GM23338 (cell line): ENCODE measurements at regions not wholly inside any gene's neighbourhood (a gene's known extent, or its start where the extent isn't known, plus 50 kb on each side); places are given as distances from the start of the nearest gene placed in this dataset.

ENCODE experiments used
- CREB1 ChIP-seq: fragments of 250-450 bp; sonication (Bioruptor Pico); IDR thresholded peaks from 2 replicates; pipeline ENCODE4 v1.5.0; 2020; ENCODE audit warnings: low read depth, mild to moderate bottlenecking, moderate library complexity
- CTCF ChIP-seq, 2 experiments: fragments of 200-600 bp in 1 of 2; sonication (generic) in 1 of 2; conservative IDR thresholded peaks; 2 replicates each; pipeline versions ENCODE4 v1.5.1 to v1.6.1; 2016 to 2017; ENCODE audit warnings: antibody characterized with exemption in 2 of 2, low read depth in 2 of 2, mild to moderate bottlenecking in 2 of 2, moderate library complexity in 1 of 2
- EZH2 ChIP-seq: fragments of 200-600 bp; sonication (generic); IDR thresholded peaks from one replicate; pipeline ENCODE4 v1.8.0; 2017; ENCODE audit warnings: antibody characterized with exemption, mild to moderate bottlenecking, low read depth; ENCODE audit not compliant: unreplicated experiment
- EZH2phosphoT487 ChIP-seq: fragments of 200-600 bp; sonication (generic); IDR thresholded peaks from one replicate; pipeline ENCODE4 v1.8.1; 2018; ENCODE audit warnings: antibody characterized with exemption; ENCODE audit not compliant: unreplicated experiment
- JUNB ChIP-seq: IDR thresholded peaks from one replicate; pipeline ENCODE4 v1.6.1; 2016; ENCODE audit warnings: antibody characterized with exemption; ENCODE audit not compliant: unreplicated experiment
- POLR2AphosphoS5 ChIP-seq: IDR thresholded peaks from 2 replicates; pipeline ENCODE4 v1.6.1; 2016; ENCODE audit warnings: antibody characterized with exemption, low read depth
- ZNF114 ChIP-seq: fragments of 250-450 bp; sonication (Bioruptor Pico); IDR thresholded peaks from 2 replicates; pipeline ENCODE4 v1.5.0; 2020; ENCODE audit warnings: mild to moderate bottlenecking, moderate library complexity
- ZNF462 ChIP-seq: fragments of 250-450 bp; sonication (Bioruptor Pico); IDR thresholded peaks from 2 replicates; pipeline ENCODE4 v1.5.0; 2020; ENCODE audit warnings: mild to moderate bottlenecking, moderate library complexity
- TF ChIP-seq, protein P1 (sequence below): IDR thresholded peaks from one replicate; pipeline ENCODE4 v1.6.1; 2018; ENCODE audit warnings: antibody characterized with exemption; ENCODE audit not compliant: unreplicated experiment
- TF ChIP-seq, protein P2 (sequence below): IDR thresholded peaks from 2 replicates; pipeline ENCODE4 v1.6.1; 2016; ENCODE audit warnings: antibody characterized with exemption

DNA sequence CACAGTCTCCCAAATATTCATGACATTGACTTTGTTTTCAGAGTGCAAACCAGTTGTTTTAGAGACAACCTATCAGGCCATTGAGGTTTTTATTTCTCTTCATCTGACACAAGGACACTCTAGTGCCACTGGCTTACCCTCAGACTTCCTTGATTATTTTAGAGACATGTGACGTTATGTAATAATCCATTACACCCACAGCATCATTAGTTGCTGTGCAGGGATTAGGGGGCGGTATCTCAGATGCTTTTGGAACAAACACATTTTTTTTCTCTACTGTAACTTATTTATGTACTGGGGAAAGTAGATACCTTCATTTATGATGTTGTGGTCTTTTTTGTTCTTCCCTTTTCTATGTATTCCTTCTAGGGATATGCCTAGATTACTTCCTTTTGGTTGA lies 2293.1 kb downstream of the PCDH7 start:
- TF ChIP-seq CTCF (conservative IDR thresholded peaks at IDR 0.05; ENCODE audit: low read depth in 2 of 2) = no peak
- TF ChIP-seq EZH2 = no peak
- TF ChIP-seq EZH2phosphoT487 = no peak
- TF ChIP-seq ZNF114 = no peak
- TF ChIP-seq, protein P1, sequence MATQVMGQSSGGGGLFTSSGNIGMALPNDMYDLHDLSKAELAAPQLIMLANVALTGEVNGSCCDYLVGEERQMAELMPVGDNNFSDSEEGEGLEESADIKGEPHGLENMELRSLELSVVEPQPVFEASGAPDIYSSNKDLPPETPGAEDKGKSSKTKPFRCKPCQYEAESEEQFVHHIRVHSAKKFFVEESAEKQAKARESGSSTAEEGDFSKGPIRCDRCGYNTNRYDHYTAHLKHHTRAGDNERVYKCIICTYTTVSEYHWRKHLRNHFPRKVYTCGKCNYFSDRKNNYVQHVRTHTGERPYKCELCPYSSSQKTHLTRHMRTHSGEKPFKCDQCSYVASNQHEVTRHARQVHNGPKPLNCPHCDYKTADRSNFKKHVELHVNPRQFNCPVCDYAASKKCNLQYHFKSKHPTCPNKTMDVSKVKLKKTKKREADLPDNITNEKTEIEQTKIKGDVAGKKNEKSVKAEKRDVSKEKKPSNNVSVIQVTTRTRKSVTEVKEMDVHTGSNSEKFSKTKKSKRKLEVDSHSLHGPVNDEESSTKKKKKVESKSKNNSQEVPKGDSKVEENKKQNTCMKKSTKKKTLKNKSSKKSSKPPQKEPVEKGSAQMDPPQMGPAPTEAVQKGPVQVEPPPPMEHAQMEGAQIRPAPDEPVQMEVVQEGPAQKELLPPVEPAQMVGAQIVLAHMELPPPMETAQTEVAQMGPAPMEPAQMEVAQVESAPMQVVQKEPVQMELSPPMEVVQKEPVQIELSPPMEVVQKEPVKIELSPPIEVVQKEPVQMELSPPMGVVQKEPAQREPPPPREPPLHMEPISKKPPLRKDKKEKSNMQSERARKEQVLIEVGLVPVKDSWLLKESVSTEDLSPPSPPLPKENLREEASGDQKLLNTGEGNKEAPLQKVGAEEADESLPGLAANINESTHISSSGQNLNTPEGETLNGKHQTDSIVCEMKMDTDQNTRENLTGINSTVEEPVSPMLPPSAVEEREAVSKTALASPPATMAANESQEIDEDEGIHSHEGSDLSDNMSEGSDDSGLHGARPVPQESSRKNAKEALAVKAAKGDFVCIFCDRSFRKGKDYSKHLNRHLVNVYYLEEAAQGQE = no peak
- no peak for TF ChIP-seq CREB1
- no peak for TF ChIP-seq ZNF462 (CRISPR knock-in tag)
- TF ChIP-seq POLR2AphosphoS5 = no peak
- no peak for TF ChIP-seq JUNB
- TF ChIP-seq, protein P2, sequence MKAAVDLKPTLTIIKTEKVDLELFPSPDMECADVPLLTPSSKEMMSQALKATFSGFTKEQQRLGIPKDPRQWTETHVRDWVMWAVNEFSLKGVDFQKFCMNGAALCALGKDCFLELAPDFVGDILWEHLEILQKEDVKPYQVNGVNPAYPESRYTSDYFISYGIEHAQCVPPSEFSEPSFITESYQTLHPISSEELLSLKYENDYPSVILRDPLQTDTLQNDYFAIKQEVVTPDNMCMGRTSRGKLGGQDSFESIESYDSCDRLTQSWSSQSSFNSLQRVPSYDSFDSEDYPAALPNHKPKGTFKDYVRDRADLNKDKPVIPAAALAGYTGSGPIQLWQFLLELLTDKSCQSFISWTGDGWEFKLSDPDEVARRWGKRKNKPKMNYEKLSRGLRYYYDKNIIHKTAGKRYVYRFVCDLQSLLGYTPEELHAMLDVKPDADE = no peak
